Gastrocnemius medialis (tissue), 4 donors: ENCODE measurements at regions not wholly inside any gene's neighbourhood (a gene's known extent, or its start where the extent isn't known, plus 50 kb on each side); places are given as distances from the start of the nearest gene placed in this dataset.

Source experiments
- ATAC-seq, 2 donors: fragments of 150-250 bp; one replicate each; pipeline ENCODE4 v1.9.1; 2016
- DNase-seq, 2 donors: peaks; one replicate each; pipeline ENCODE4 v3.0.0-alpha.2; 2019
- H3K27ac ChIP-seq, 4 donors: fragments of 200-600 bp; sonication (generic); 1 replicate in 1 of 4; 2 replicates in 3 of 4; pipeline ENCODE4 v1.5.1; 2016 to 2018; ENCODE audit warnings: mild to moderate bottlenecking in 2 of 4, moderate library complexity in 1 of 4
- H3K27me3 ChIP-seq, 3 donors: fragments of 200-600 bp; sonication (generic) in 2 of 3; 1 replicate in 1 of 3; 2 replicates in 2 of 3; pipeline versions ENCODE4 v1.5.1 to v1.6.0; 2016 to 2019; ENCODE audit warnings: mild to moderate bottlenecking in 1 of 3, moderate library complexity in 1 of 3
- H3K36me3 ChIP-seq, 2 donors: fragments of 200-600 bp; sonication (generic) in 1 of 2; one replicate each; pipeline ENCODE4 v1.5.1; 2017 to 2018
- H3K4me1 ChIP-seq, 2 donors: fragments of 200-600 bp; sonication (generic) in 1 of 2; one replicate each; pipeline ENCODE4 v1.5.1; 2016 to 2017; ENCODE audit warnings: mild to moderate bottlenecking in 2 of 2
- H3K4me3 ChIP-seq, 4 donors: fragments of 200-600 bp; sonication (generic) in 3 of 4; 1 replicate in 1 of 4; 2 replicates in 3 of 4; pipeline ENCODE4 v1.5.1; 2016 to 2019; ENCODE audit warnings: mild to moderate bottlenecking in 2 of 4
- H3K9me3 ChIP-seq, 3 donors: fragments of 200-600 bp; sonication (generic) in 2 of 3; 1 replicate in 1 of 3; 2 replicates in 2 of 3; pipeline ENCODE4 v1.5.1; 2016 to 2019
- CTCF ChIP-seq, 5 experiments: fragments of 450-650 bp in 3 of 5; fragments of 200-600 bp in 2 of 5; sonication (generic) in 2 of 5; IDR thresholded peaks in 4 of 5; conservative IDR thresholded peaks in 1 of 5; 1 replicate in 4 of 5; 2 replicates in 1 of 5; pipeline ENCODE4 v1.5.1; 2016 to 2019; ENCODE audit warnings: antibody characterized with exemption in 5 of 5, mild to moderate bottlenecking in 3 of 5, moderate library complexity in 3 of 5
- POLR2A ChIP-seq, 2 donors: fragments of 450-650 bp; IDR thresholded peaks; one replicate each; pipeline ENCODE4 v1.6.1; 2017; ENCODE audit warnings: antibody characterized with exemption in 2 of 2, mild to moderate bottlenecking in 2 of 2, moderate library complexity in 2 of 2
- in situ Hi-C, 4 donors: fragments of 200-750 bp; cut with MboI; loops; one replicate each; pipeline versions ENCODE4 v1.15.0 to v1.8.0; 2017; ENCODE audit warnings: low sequenced_read_pairs in 4 of 4
- intact Hi-C: fragments of 100-400 bp; cut with DNase I; formaldehyde crosslinking; loops from one replicate; pipeline ENCODE4 v1.15.1; 2023; ENCODE audit warnings: low total_unique reads

- no peak for TF ChIP-seq CTCF (IDR thresholded peaks at IDR 0.05 in 4 of 5, conservative IDR thresholded peaks at IDR 0.05 in 1 of 5)
- TF ChIP-seq POLR2A (IDR thresholded peaks at IDR 0.05) = no peak
- H3K36me3 ChIP-seq = no peaks in the 10 kb centered on the region
- in situ Hi-C loops (no loop called here), intact Hi-C loops (no loop called here)
- ATAC-seq (no peak), DNase-seq (no peak)
- H3K9me3 ChIP-seq = no peaks in the 10 kb centered on the region
- H3K27ac ChIP-seq = no peak overlapping the region
- H3K4me1 ChIP-seq = peaks cover 0 to 5% of the 10 kb centered on the region in 2 donors
- H3K27me3 ChIP-seq = no peaks in the 10 kb centered on the region
- H3K4me3 ChIP-seq = no peak overlapping the region
These were observed 147.3 kb downstream of the RDH14 start for GRCh38 chr2:18412980-18413675.

GRCh38 chr2:18411626-18412025 is 148.8 kb downstream of the RDH14 start:
- Histone ChIP-seq H3K36me3 (no peaks in the 10 kb centered on the region), H3K27ac (no peak overlapping the region), H3K27me3 (no peaks in the 10 kb centered on the region), H3K4me3 (no peak overlapping the region), H3K4me1 (peaks cover 0 to 5% of the 10 kb centered on the region in 2 donors), H3K9me3 (no peaks in the 10 kb centered on the region)
- in situ Hi-C loops = no loop called here
- DNase-seq = no peak
- no peak for ATAC-seq
- TF ChIP-seq POLR2A (IDR thresholded peaks at IDR 0.05) (no peak), CTCF (IDR thresholded peaks at IDR 0.05 in 4 of 5, conservative IDR thresholded peaks at IDR 0.05 in 1 of 5) (no peak)
- intact Hi-C loops = no loop called here

GRCh38 chr2:18410543-18410942 is 149.9 kb downstream of the RDH14 start:
- no peaks in the 10 kb centered on the region for H3K36me3 ChIP-seq
- H3K4me1 ChIP-seq = peaks cover 5 to 8% of the 10 kb centered on the region in 2 donors
- DNase-seq (no peak), ATAC-seq (no peak)
- no peaks in the 10 kb centered on the region for H3K9me3 ChIP-seq
- intact Hi-C loops (no loop called here), in situ Hi-C loops (no loop called here)
- no peak overlapping the region for H3K4me3 ChIP-seq
- TF ChIP-seq CTCF (IDR thresholded peaks at IDR 0.05 in 4 of 5, conservative IDR thresholded peaks at IDR 0.05 in 1 of 5) = no peak
- TF ChIP-seq POLR2A (IDR thresholded peaks at IDR 0.05) = no peak
- no peak overlapping the region for H3K27ac ChIP-seq
- no peaks in the 10 kb centered on the region for H3K27me3 ChIP-seq

- intact Hi-C loops = no loop called here
- Histone ChIP-seq H3K4me1 (peaks cover 4 to 8% of the 10 kb centered on the region in 2 donors), H3K27ac (no peak overlapping the region), H3K9me3 (no peaks in the 10 kb centered on the region), H3K4me3 (no peak overlapping the region), H3K27me3 (no peaks in the 10 kb centered on the region), H3K36me3 (no peaks in the 10 kb centered on the region)
- DNase-seq (no peak), ATAC-seq (no peak)
- no peak for TF ChIP-seq POLR2A (IDR thresholded peaks at IDR 0.05)
- TF ChIP-seq CTCF (IDR thresholded peaks at IDR 0.05 in 4 of 5, conservative IDR thresholded peaks at IDR 0.05 in 1 of 5) = no peak
- in situ Hi-C loops = no loop called here
These were observed 151.8 kb downstream of the RDH14 start for GRCh38 chr2:18408638-18409037.

DNA sequence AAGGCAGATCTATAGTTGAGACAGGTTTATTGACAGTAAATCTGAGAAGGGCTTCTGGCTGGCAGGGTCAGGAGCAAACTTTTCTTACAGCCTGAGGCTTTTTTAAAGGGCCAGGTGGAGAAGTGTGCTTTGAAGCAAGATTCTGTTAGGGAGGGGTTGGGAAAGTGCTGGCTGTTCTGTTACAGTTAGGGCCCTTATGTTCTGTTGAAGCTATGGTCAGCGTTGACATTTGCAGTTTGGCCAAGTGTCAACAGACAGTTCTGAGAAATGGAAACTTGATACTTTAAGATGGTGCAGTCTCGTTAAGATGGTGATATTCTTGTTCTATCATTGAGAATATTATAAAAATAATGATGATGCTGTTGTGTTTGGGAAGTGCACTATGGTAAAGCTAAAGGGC is 154.2 kb downstream of the RDH14 start:
- Histone ChIP-seq H3K36me3 (no peaks in the 10 kb centered on the region), H3K4me1 (peaks cover 0 to 8% of the 10 kb centered on the region in 2 donors), H3K27me3 (no peaks in the 10 kb centered on the region), H3K27ac (no peak overlapping the region), H3K4me3 (no peak overlapping the region), H3K9me3 (no peaks in the 10 kb centered on the region)
- ATAC-seq = no peak
- no peak for DNase-seq
- in situ Hi-C loops = no loop called here
- TF ChIP-seq POLR2A (IDR thresholded peaks at IDR 0.05) (no peak), CTCF (IDR thresholded peaks at IDR 0.05 in 4 of 5, conservative IDR thresholded peaks at IDR 0.05 in 1 of 5) (no peak)
- intact Hi-C loops = no loop called here
